Epithelial cell of prostate (primary cell): ENCODE measurements at regions not wholly inside any gene's neighbourhood (a gene's known extent, or its start where the extent isn't known, plus 50 kb on each side); places are given as distances from the start of the nearest gene placed in this dataset.

Experiments used
- DNase-seq: peaks from one replicate; pipeline ENCODE4 v3.0.0-alpha.2; 2011; ENCODE audit warnings: low read depth, low spot score
- H3K27ac ChIP-seq: fragments of 450-650 bp; 2 replicates; pipeline ENCODE4 v1.5.1; 2017; ENCODE audit warnings: mild to moderate bottlenecking

GRCh38 chr10:31140716-31141115, 109.1 kb upstream of the ZNF438 start:
- DNase-seq, result no peak

GRCh38 chr10:31142026-31142425, 110.4 kb upstream of the ZNF438 start:
- no peak overlapping the region for H3K27ac ChIP-seq
- no peak for DNase-seq

More at GRCh38 chr10:31140716-31141115, 109.1 kb upstream of the ZNF438 start:
- H3K27ac ChIP-seq, result no peak overlapping the region

- no peak overlapping the region for H3K27ac ChIP-seq
- no peak for DNase-seq
Measured at GRCh38 chr10:31143331-31143935, 111.8 kb upstream of the ZNF438 start.

- H3K27ac ChIP-seq, result no peak overlapping the region
- DNase-seq, result no peak
Measured at GRCh38 chr10:31145986-31146385, 114.3 kb upstream of the ZNF438 start.

GRCh38 chr10:31146491-31147209, 115.0 kb upstream of the ZNF438 start:
- peak overlapping the region; percentile 42 for H3K27ac ChIP-seq
- no peak for DNase-seq

GRCh38 chr10:31147210-31147608, 115.5 kb upstream of the ZNF438 start:
- H3K27ac ChIP-seq, result peak overlapping the region; percentile 42
- DNase-seq, result peak; percentile 43

GRCh38 chr10:31148951-31149350, 117.3 kb upstream of the ZNF438 start:
- no peak for DNase-seq
- H3K27ac ChIP-seq, result no peak overlapping the region

- no peak for DNase-seq
- H3K27ac ChIP-seq, result no peak overlapping the region
Measured at GRCh38 chr10:31149835-31150512, 118.3 kb upstream of the ZNF438 start.

GRCh38 chr10:31151301-31151700, 119.6 kb upstream of the ZNF438 start:
- no peak overlapping the region for H3K27ac ChIP-seq
- no peak for DNase-seq

GRCh38 chr10:31152421-31153135, 120.9 kb upstream of the ZNF438 start:
- DNase-seq, result no peak
- no peak overlapping the region for H3K27ac ChIP-seq

GRCh38 chr10:31153161-31153560, 121.5 kb upstream of the ZNF438 start:
- no peak overlapping the region for H3K27ac ChIP-seq
- DNase-seq, result no peak

GRCh38 chr10:31153692-31154091, 122.0 kb upstream of the ZNF438 start:
- no peak for DNase-seq
- no peak overlapping the region for H3K27ac ChIP-seq

GRCh38 chr10:31154996-31155395, 123.3 kb upstream of the ZNF438 start:
- DNase-seq, result no peak
- no peak overlapping the region for H3K27ac ChIP-seq

- DNase-seq, result no peak
- peak overlapping the region; percentile 3 for H3K27ac ChIP-seq
Measured at GRCh38 chr10:31157123-31158010, 125.7 kb upstream of the ZNF438 start.

- DNase-seq, result no peak
- no peak overlapping the region for H3K27ac ChIP-seq
Measured at GRCh38 chr10:31158011-31158658, 126.5 kb upstream of the ZNF438 start.

- DNase-seq, result no peak
- H3K27ac ChIP-seq, result no peak overlapping the region
Measured at GRCh38 chr10:31166606-31167005, 134.9 kb upstream of the ZNF438 start.

GRCh38 chr10:31170636-31171035, 139.0 kb upstream of the ZNF438 start:
- DNase-seq, result no peak
- no peak overlapping the region for H3K27ac ChIP-seq

- DNase-seq, result no peak
- H3K27ac ChIP-seq, result no peak overlapping the region
Measured at GRCh38 chr10:31171402-31172083, 139.9 kb upstream of the ZNF438 start.

GRCh38 chr10:31172925-31173324, 141.3 kb upstream of the ZNF438 start:
- DNase-seq, result no peak
- no peak overlapping the region for H3K27ac ChIP-seq
